MCF 10A (cell line): ENCODE measurements at regions not wholly inside any gene's neighbourhood (a gene's known extent, or its start where the extent isn't known, plus 50 kb on each side); places are given as distances from the start of the nearest gene placed in this dataset.

Experiments
- BruUV-seq: library from RNA; stranded (reverse); fragments of 400-500 nt; replicated peaks from 2 replicates; lab custom pipeline; 2021; lab: Mats Ljungman, UMichigan
- CTCF ChIA-PET: fragments of 300-600 bp; sonication (Branson Sonifier 250); formaldehyde crosslinking; extraction: SDS; loops from one replicate; lab custom pipeline; 2021; ENCODE audit warnings: antibody characterized with exemption, inconsistent platforms; lab: Yijun Ruan, JAX
- POLR2A ChIA-PET: fragments of 300-600, 350-650 bp; sonication (Branson Sonifier 250); formaldehyde crosslinking; extraction: SDS; loops from one replicate; lab custom pipeline; 2020; ENCODE audit warnings: antibody characterized with exemption, inconsistent platforms; lab: Yijun Ruan, JAX
- DNase-seq: peaks from one replicate; pipeline ENCODE4 v3.0.0-alpha.2; 2018; ENCODE audit not compliant: unreplicated experiment
- H3K27ac Mint-ChIP-seq: one replicate; pipeline ENCODE4 v1.8.0; 2022; ENCODE audit warnings: mild to moderate bottlenecking, low read depth, mixed read lengths; ENCODE audit not compliant: unreplicated experiment
- H3K27me3 Mint-ChIP-seq: one replicate; pipeline ENCODE4 v1.8.0; 2022; ENCODE audit warnings: mixed read lengths; ENCODE audit not compliant: insufficient read depth, unreplicated experiment
- H3K36me3 Mint-ChIP-seq: one replicate; pipeline ENCODE4 v1.8.0; 2022; ENCODE audit warnings: mild to moderate bottlenecking, moderate library complexity, mixed read lengths; ENCODE audit not compliant: insufficient read depth, unreplicated experiment
- H3K4me1 Mint-ChIP-seq: one replicate; pipeline ENCODE4 v1.8.0; 2022; ENCODE audit warnings: mixed read lengths; ENCODE audit not compliant: insufficient read depth, unreplicated experiment
- H3K4me3 Mint-ChIP-seq: one replicate; pipeline ENCODE4 v1.8.0; 2022; ENCODE audit warnings: mild to moderate bottlenecking, moderate library complexity, mixed read lengths; ENCODE audit not compliant: unreplicated experiment
- H3K9me3 Mint-ChIP-seq: one replicate; pipeline ENCODE4 v1.8.0; 2022; ENCODE audit warnings: mixed read lengths; ENCODE audit not compliant: unreplicated experiment
- CTCF ChIP-seq: fragments of 200-600 bp; IDR thresholded peaks from one replicate; pipeline ENCODE4 v1.8.0; 2022; ENCODE audit warnings: antibody characterized with exemption, mild to moderate bottlenecking; ENCODE audit not compliant: unreplicated experiment
- intact Hi-C: fragments of 100-400 bp; cut with micrococcal nuclease; formaldehyde crosslinking; loops from 2 replicates; pipeline ENCODE4 v1.14.1; 2022

DNA sequence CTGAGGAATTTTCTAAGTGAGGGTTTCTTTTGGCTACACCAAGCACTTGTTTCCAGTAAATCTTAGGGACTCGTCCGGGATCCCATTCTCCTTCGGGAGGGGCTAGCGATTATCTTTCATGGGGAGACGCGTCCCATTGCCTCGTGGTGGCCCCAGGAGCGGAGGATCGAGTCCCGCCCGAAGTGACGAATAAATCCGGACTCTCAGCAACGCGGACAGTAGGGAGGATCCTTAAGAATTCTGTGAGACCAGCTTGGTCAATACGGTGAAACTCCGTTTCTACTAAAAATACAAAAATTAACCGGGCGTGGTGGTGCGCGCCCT, 69.1 kb upstream of the PRSS16 start:
- no TSS peak for BruUV-seq
- ChIA-PET CTCF (interaction anchor here (0.7 to 2.1 kb wide), 10 partner anchors 9 to 717 kb away, joined by 3 to 7 read pairs (median 4); no protein-coding TSS in a partner anchor), POLR2A (interaction anchor here (0.6 to 3.4 kb wide), 26 partner anchors 9 to 1264 kb away, joined by 3 to 50 read pairs (median 6); partner anchors contain the start of genes ZNF165 and ZNF391)
- peaks cover 18% of the 10 kb centered on the region for H3K36me3 Mint-ChIP-seq
- H3K4me3 Mint-ChIP-seq, result peak overlapping the region; percentile 87
- H3K27ac Mint-ChIP-seq, result peak overlapping the region; percentile 92
- no peaks in the 10 kb centered on the region for H3K4me1 Mint-ChIP-seq
- TF ChIP-seq CTCF, result no peak
- no peaks in the 10 kb centered on the region for H3K27me3 Mint-ChIP-seq
- no peaks in the 10 kb centered on the region for H3K9me3 Mint-ChIP-seq
- no peak for DNase-seq
- intact Hi-C loops, result loop anchor here (5.0 kb wide), 2 partner anchors 119 to 369 kb away; no protein-coding TSS in a partner anchor

DNA sequence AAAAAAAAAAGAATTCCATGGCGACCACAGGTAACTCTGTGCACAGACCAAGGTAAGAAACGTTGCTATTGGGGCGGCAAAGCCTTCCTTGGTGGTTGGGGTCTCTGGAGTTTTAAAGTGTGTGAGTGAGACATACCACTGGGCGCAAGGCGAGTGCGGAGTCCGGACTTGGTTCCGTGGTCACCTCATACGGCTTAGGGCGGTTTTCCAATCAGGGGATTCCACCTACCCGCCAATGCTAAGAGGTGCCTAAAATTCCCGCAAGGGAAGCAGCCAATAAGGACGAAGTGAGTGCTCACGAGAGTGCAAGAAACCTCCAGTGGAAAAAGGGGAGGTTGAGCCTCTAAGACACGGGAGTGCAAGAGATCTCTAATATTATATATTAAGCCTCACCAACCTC, 68.6 kb upstream of the PRSS16 start:
- H3K4me1 Mint-ChIP-seq, result no peaks in the 10 kb centered on the region
- TF ChIP-seq CTCF, result no peak
- H3K9me3 Mint-ChIP-seq, result no peaks in the 10 kb centered on the region
- H3K27me3 Mint-ChIP-seq, result no peaks in the 10 kb centered on the region
- no TSS peak for BruUV-seq
- peaks cover 18% of the 10 kb centered on the region for H3K36me3 Mint-ChIP-seq
- ChIA-PET POLR2A (interaction anchor here (0.6 to 3.4 kb wide), 12 partner anchors 9 to 727 kb away, joined by 3 to 50 read pairs (median 14); a partner anchor contains a TSS), CTCF (interaction anchor here (1.1 to 2.1 kb wide), 5 partner anchors 9 to 716 kb away, joined by 3 to 7 read pairs (median 6); no protein-coding TSS in a partner anchor)
- H3K4me3 Mint-ChIP-seq, result peak overlapping the region; percentile 87
- peak overlapping the region; percentile 92 for H3K27ac Mint-ChIP-seq
- intact Hi-C loops, result loop anchor here (5.0 kb wide), 2 partner anchors 118 to 368 kb away; no protein-coding TSS in a partner anchor
- no peak for DNase-seq

DNA sequence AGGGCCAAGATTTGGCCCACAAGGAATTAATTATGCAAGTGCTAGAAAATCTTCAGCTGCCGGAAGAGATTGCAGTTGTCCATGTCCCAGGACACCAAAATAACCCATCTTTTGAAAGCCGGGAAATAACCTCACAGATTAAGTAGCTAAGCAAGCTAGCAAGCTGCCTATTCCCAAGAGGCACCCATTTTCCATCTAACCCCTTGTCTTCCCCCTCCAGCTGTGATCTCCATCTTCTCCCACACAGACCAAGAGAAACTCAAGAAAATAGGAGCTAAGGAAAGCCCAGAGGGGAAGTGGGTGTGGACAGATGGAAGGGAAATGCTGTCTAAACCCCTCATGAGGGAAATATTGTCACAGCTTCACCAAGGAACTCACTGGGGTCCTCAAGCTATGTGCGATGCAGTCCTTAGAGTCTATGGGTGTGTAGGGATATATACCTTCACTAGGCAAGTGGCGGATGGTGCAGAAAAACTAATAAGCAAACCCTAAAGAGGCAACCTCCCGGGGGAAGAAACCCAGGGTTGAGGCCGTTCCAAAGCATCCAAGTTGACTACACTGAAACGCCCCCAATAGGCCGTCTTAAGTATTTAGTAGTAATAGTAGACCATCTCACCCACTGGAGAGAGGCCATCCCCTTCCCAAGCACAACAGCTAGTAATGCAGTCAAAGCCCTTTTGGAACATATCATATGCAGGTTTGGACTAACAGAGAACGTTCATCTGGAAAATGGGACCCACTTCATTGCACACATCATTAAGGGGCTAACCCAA, 64.3 kb upstream of the PRSS16 start:
- Mint-ChIP-seq H3K9me3 (no peaks in the 10 kb centered on the region), H3K27ac (no peak overlapping the region), H3K27me3 (no peaks in the 10 kb centered on the region), H3K4me3 (no peak overlapping the region), H3K36me3 (no peaks in the 10 kb centered on the region), H3K4me1 (no peaks in the 10 kb centered on the region)
- POLR2A ChIA-PET, result no interaction called here
- no peak for TF ChIP-seq CTCF
- intact Hi-C loops, result no loop called here
- no TSS peak for BruUV-seq
- no peak for DNase-seq
- CTCF ChIA-PET, result interaction anchor here (0.9 to 1.7 kb wide), 4 partner anchors 17 to 612 kb away, joined by 3 to 7 read pairs (median 3); no protein-coding TSS in a partner anchor
